ENCODE measurements at regions not wholly inside any gene's neighbourhood (a gene's known extent, or its start where the extent isn't known, plus 50 kb on each side); places are given as distances from the start of the nearest gene placed in this dataset.

GRCh38 chr4:151486168-151486567 is 77.2 kb downstream of the FHIP1A start:
- TF ChIP-seq POLR2A (IDR thresholded peaks at IDR 0.05) (no peak), CTCF (IDR thresholded peaks at IDR 0.05) (no peak)

Data from lower leg skin (tissue), 3 donors.